ENCODE measurements at regions not wholly inside any gene's neighbourhood (a gene's known extent, or its start where the extent isn't known, plus 50 kb on each side); places are given as distances from the start of the nearest gene placed in this dataset.

DNA sequence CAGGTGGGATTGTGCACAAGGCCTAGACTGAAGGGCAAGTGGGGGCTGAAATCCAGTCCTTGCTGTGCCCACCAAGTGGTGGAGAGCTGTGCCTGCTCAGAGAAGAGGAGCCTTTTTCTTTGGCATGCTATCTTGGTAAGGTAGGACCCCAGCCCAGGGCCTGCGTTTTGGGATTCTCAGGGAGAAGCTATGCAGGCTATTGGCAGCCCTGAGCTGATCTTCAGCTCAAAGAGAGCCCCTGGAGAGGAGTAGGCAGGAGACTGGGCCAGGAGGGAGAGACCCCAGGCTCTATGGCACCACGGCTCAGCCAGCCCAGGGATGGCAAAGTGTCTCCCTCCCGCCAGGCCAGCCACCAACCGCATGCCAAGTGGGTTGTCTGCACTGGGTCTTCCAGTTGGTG lies 119.2 kb upstream of the PCBD1 start:
- DNase-seq (ENCODE audit: low read depth) = no peak
- Histone ChIP-seq H3K36me3 (ENCODE audit: control insufficient read depth, insufficient read depth, low read length) (no peaks in the 10 kb centered on the region), H3K27me3 (ENCODE audit: control insufficient read depth, insufficient read depth, low read length) (peaks cover 27% of the 10 kb centered on the region), H3K4me3 (ENCODE audit: low read depth, low read length) (no peak overlapping the region)
- TF ChIP-seq, protein P1, sequence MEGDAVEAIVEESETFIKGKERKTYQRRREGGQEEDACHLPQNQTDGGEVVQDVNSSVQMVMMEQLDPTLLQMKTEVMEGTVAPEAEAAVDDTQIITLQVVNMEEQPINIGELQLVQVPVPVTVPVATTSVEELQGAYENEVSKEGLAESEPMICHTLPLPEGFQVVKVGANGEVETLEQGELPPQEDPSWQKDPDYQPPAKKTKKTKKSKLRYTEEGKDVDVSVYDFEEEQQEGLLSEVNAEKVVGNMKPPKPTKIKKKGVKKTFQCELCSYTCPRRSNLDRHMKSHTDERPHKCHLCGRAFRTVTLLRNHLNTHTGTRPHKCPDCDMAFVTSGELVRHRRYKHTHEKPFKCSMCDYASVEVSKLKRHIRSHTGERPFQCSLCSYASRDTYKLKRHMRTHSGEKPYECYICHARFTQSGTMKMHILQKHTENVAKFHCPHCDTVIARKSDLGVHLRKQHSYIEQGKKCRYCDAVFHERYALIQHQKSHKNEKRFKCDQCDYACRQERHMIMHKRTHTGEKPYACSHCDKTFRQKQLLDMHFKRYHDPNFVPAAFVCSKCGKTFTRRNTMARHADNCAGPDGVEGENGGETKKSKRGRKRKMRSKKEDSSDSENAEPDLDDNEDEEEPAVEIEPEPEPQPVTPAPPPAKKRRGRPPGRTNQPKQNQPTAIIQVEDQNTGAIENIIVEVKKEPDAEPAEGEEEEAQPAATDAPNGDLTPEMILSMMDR (IDR thresholded peaks at IDR 0.05; ENCODE audit: insufficient read depth, low read length, poor library complexity, severe bottlenecking) = no peak

GRCh38 chr10:71008150-71008549 lies 119.8 kb upstream of the PCBD1 start:
- H3K4me3 ChIP-seq (ENCODE audit: low read depth, low read length) = no peak overlapping the region
- TF ChIP-seq, protein P1 (IDR thresholded peaks at IDR 0.05; ENCODE audit: insufficient read depth, low read length, poor library complexity, severe bottlenecking) = no peak
- DNase-seq (ENCODE audit: low read depth) = no peak
- no peaks in the 10 kb centered on the region for H3K36me3 ChIP-seq (ENCODE audit: control insufficient read depth, insufficient read depth, low read length)
- H3K27me3 ChIP-seq (ENCODE audit: control insufficient read depth, insufficient read depth, low read length) = peaks cover 27% of the 10 kb centered on the region

GRCh38 chr10:71009126-71009525 lies 120.8 kb upstream of the PCBD1 start:
- DNase-seq (ENCODE audit: low read depth) = no peak
- H3K36me3 ChIP-seq (ENCODE audit: control insufficient read depth, insufficient read depth, low read length) = no peaks in the 10 kb centered on the region
- no peak overlapping the region for H3K4me3 ChIP-seq (ENCODE audit: low read depth, low read length)
- peaks cover 25% of the 10 kb centered on the region for H3K27me3 ChIP-seq (ENCODE audit: control insufficient read depth, insufficient read depth, low read length)
- TF ChIP-seq, protein P1 (IDR thresholded peaks at IDR 0.05; ENCODE audit: insufficient read depth, low read length, poor library complexity, severe bottlenecking) = no peak

- no peaks in the 10 kb centered on the region for H3K36me3 ChIP-seq (ENCODE audit: control insufficient read depth, insufficient read depth, low read length)
- DNase-seq (ENCODE audit: low read depth) = no peak
- H3K4me3 ChIP-seq (ENCODE audit: low read depth, low read length) = no peak overlapping the region
- TF ChIP-seq, protein P1 (IDR thresholded peaks at IDR 0.05; ENCODE audit: insufficient read depth, low read length, poor library complexity, severe bottlenecking) = no peak
- H3K27me3 ChIP-seq (ENCODE audit: control insufficient read depth, insufficient read depth, low read length) = peaks cover 18% of the 10 kb centered on the region
Observed at GRCh38 chr10:71010730-71011129, 122.4 kb upstream of the PCBD1 start.

- Histone ChIP-seq H3K4me3 (ENCODE audit: low read depth, low read length) (no peak overlapping the region), H3K27me3 (ENCODE audit: control insufficient read depth, insufficient read depth, low read length) (peaks cover 17% of the 10 kb centered on the region), H3K36me3 (ENCODE audit: control insufficient read depth, insufficient read depth, low read length) (no peaks in the 10 kb centered on the region)
- TF ChIP-seq, protein P1 (IDR thresholded peaks at IDR 0.05; ENCODE audit: insufficient read depth, low read length, poor library complexity, severe bottlenecking) = no peak
- no peak for DNase-seq (ENCODE audit: low read depth)
Observed at GRCh38 chr10:71011141-71011540, 122.8 kb upstream of the PCBD1 start.

DNA sequence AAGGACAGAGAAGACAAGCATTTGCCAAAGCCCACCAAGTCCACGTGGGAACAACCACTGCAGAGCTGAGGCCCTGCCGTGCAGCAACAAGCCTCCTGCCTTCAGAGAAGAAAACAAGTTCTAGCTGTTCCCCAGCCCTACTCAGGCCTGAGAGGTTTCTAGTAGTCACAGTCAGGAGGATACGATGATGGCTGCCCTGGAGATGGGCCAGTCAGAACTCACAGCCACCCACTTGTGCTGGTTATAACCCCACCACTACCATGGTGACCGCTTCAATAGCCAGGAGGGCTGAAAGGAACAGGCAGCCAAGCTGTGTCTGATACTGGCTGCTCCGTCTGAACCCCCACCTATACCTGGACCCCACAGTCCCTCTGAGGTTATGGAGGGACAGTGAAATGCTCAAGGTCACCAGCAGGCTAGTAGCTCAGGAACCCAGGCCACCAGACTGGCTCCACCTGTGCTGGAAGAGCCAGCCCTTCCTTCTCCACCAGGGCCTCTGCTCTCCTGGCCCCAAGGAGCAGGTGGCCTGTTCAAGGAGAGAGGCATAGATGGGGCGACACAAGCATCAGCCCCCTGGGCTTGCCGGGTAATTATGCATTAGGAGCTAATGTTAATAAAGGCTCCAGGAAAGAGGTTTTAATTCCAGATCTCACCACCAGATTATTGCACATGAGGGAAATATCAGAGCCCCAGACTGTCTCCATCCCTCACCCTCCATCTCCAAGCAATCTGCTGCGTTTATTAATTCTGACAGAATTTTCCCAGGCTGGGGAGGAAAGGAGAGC lies 125.8 kb upstream of the PCBD1 start:
- DNase-seq (ENCODE audit: low read depth) = no peak
- Histone ChIP-seq H3K36me3 (ENCODE audit: control insufficient read depth, insufficient read depth, low read length) (no peaks in the 10 kb centered on the region), H3K4me3 (ENCODE audit: low read depth, low read length) (no peak overlapping the region), H3K27me3 (ENCODE audit: control insufficient read depth, insufficient read depth, low read length) (peaks cover 5% of the 10 kb centered on the region)
- TF ChIP-seq, protein P1 (IDR thresholded peaks at IDR 0.05; ENCODE audit: insufficient read depth, low read length, poor library complexity, severe bottlenecking) = no peak

Data from kidney epithelial cell (primary cell).